ENCODE measurements at regions not wholly inside any gene's neighbourhood (a gene's known extent, or its start where the extent isn't known, plus 50 kb on each side); places are given as distances from the start of the nearest gene placed in this dataset.
"Not testable (repeated sequence)": the region's sequence is repeated elsewhere in the genome, so short reads cannot be mapped to it uniquely, and the experiment has no call there.

DNA sequence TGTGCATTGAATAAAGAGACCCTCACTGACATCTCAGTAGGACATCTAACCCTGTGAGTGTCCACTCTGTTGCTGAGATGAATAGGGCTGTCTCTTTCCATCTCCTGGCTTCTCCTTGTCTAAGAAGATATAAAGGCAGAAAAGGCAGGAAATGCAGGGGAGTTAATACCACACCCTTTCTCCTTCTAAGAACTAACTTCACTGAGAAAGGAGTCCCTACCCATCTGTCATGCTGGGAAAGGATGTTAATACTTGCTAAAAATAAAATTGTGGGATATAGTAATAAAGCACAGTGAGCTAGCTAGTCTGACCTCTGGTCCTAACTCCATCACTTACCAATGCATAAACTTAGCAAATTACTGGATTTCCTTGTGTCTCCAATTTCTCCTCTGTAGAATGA, 213.9 kb upstream of the FIGN start:
- no peak for DNase-seq
- Mint-ChIP-seq H3K9me3 (peaks cover 5% of the 10 kb centered on the region), H3K27me3 (ENCODE audit: insufficient read depth) (no peaks in the 10 kb centered on the region; the same call in 1 of the 2 replicates), H3K4me3 (no peak overlapping the region), H3K36me3 (ENCODE audit: low read depth) (no peaks in the 10 kb centered on the region), H3K27ac (no peak overlapping the region), H3K4me1 (ENCODE audit: low read depth) (no peaks in the 10 kb centered on the region)
- TF ChIP-seq, protein P1, sequence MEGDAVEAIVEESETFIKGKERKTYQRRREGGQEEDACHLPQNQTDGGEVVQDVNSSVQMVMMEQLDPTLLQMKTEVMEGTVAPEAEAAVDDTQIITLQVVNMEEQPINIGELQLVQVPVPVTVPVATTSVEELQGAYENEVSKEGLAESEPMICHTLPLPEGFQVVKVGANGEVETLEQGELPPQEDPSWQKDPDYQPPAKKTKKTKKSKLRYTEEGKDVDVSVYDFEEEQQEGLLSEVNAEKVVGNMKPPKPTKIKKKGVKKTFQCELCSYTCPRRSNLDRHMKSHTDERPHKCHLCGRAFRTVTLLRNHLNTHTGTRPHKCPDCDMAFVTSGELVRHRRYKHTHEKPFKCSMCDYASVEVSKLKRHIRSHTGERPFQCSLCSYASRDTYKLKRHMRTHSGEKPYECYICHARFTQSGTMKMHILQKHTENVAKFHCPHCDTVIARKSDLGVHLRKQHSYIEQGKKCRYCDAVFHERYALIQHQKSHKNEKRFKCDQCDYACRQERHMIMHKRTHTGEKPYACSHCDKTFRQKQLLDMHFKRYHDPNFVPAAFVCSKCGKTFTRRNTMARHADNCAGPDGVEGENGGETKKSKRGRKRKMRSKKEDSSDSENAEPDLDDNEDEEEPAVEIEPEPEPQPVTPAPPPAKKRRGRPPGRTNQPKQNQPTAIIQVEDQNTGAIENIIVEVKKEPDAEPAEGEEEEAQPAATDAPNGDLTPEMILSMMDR (IDR thresholded peaks at IDR 0.05) = no peak

DNA sequence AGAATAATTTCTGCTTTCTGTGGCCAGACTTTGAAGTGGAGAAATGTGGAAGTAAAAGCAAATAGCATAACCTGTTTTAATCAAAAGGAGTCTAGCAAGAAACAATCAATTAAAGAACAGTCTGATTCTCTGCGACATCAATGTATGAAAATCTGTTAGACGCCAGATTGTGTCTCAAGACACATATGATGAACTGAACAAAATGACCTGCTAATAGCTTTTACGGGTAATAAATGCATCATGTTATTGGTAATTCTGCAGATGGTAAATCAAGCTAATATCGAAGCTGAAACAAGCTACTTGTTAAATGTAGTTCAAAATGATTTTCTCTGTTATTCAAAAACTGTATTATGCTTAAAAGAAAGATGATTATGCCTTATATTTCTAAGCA, 208.5 kb upstream of the FIGN start:
- H3K4me1 Mint-ChIP-seq (ENCODE audit: low read depth) = no peaks in the 10 kb centered on the region
- TF ChIP-seq, protein P1 (IDR thresholded peaks at IDR 0.05) = no peak
- no peak overlapping the region for H3K4me3 Mint-ChIP-seq
- DNase-seq = no peak
- H3K27me3 Mint-ChIP-seq (ENCODE audit: insufficient read depth) = peaks cover 1% of the 10 kb centered on the region
- H3K36me3 Mint-ChIP-seq (ENCODE audit: low read depth) = no peaks in the 10 kb centered on the region
- H3K27ac Mint-ChIP-seq = no peak overlapping the region
- peaks cover 5% of the 10 kb centered on the region for H3K9me3 Mint-ChIP-seq

DNA sequence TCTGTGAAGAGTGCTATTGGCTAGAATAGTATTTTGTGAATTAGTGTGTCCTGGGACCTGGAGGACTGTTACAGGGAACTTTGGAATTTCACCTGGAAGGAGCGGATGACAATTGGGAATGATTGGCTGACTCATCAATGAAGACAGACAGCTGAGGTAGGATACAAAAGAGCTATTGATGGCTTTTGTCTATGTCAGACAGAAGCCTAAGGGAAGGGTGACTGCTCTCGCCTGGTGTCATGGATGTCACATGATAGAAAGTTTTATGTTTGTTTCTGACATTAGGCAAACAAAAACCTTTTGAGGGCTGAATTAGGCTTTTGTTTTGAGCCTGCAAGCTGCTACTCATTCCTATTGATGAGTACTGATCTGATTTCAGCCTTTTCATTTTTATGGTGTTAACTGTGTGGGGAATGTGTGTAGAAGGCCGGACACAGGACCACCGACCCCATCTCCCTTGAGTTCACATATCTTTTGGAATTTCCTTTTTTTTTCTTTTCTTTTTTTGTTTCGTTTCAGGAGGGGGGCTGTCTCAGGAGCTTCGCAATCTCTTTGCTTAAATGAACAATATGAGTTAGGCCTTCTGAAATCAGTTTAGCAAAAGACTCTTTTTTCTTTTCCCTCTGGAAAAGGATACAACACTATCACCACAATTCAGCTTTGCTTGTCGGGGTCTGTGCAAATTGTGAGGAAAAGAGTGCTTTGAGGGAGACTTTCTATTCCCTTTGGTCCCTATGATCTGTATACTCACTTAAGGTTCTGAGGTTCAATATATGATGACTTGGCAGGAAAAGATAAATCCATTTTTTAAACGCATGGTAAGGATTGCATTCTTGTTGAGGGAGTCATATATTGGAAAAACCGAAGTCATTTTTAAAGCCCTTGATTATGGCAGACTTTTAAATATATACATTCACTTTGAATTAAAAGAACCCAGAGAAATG, 207.9 kb upstream of the FIGN start:
- Mint-ChIP-seq H3K4me1 (ENCODE audit: low read depth) (no peaks in the 10 kb centered on the region), H3K27ac (no peak overlapping the region), H3K9me3 (peaks cover 5% of the 10 kb centered on the region), H3K36me3 (ENCODE audit: low read depth) (no peaks in the 10 kb centered on the region), H3K4me3 (no peak overlapping the region), H3K27me3 (ENCODE audit: insufficient read depth) (peaks cover 1% of the 10 kb centered on the region)
- TF ChIP-seq, protein P1 (IDR thresholded peaks at IDR 0.05) = no peak
- no peak for DNase-seq

DNA sequence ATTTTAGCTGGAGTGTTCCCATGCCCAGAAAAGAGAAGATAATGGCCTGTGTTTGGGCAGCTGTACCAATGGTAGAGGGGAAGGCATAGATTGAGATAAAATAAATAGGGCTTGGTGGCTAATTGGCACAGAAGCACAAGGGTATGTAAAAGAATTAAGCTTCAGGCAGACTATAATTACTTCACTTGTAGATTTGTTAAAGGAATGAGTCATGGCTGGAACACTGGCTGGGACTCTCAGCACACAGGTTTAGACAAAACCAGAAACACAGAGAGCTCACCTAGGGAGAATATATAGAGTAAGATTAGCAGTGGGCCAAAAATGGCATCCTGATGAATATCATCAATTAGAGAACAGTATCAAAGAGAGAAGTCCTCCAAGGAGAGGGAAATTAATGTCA, 198.3 kb upstream of the FIGN start:
- Mint-ChIP-seq H3K4me1 (ENCODE audit: low read depth) (no peaks in the 10 kb centered on the region), H3K4me3 (no peak overlapping the region), H3K36me3 (ENCODE audit: low read depth) (no peaks in the 10 kb centered on the region; the same call in 1 of the 2 replicates), H3K27ac (no peak overlapping the region), H3K9me3 (peaks cover 20% of the 10 kb centered on the region), H3K27me3 (ENCODE audit: insufficient read depth) (no peaks in the 10 kb centered on the region; the same call in 1 of the 2 replicates)
- TF ChIP-seq, protein P1 (IDR thresholded peaks at IDR 0.05) = no peak
- no peak for DNase-seq

DNA sequence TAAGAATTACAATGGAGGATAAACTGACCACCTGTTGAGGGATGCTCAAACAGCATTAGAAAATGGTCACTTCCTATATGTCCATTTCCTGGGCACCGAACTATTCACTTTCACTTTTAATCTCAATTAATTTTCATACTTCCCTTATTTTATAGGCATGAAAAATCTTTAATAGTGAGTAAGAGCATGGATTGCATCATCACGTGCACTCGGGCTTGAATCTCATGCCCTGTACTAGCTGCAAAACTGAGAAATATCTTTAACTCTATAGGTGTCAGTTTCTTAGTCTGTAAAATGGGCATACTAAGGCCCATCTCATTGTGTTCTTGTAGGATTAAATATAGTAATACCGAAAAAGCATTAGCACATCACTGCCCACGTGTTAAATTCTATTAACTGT, 183.9 kb upstream of the FIGN start:
- Mint-ChIP-seq H3K9me3 (peaks cover 7% of the 10 kb centered on the region), H3K27ac (no peak overlapping the region), H3K4me3 (no peak overlapping the region), H3K36me3 (ENCODE audit: low read depth) (no peaks in the 10 kb centered on the region), H3K27me3 (ENCODE audit: insufficient read depth) (no peaks in the 10 kb centered on the region), H3K4me1 (ENCODE audit: low read depth) (no peaks in the 10 kb centered on the region)
- DNase-seq = no peak
- TF ChIP-seq, protein P1 (IDR thresholded peaks at IDR 0.05) = no peak

DNA sequence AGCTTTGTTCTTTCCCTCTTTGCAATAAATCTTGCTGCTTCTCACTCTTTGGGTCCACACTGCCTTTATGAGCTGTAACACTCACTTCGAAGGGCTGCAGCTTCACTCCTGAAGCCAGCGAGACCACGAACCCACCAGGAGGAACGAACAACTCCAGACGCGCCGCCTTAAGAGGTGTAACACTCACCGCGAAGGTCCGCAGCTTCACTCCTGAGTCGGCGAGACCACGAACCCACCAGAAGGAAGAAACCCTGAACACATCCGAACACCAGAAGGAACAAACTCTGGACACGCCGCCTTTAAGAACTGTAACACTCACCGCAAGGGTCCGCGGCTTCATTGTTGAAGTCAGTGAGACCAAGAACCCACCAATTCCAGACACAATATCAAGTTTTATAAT, 178.7 kb upstream of the FIGN start:
- not testable (repeated sequence) for DNase-seq; H3K4me1 Mint-ChIP-seq (ENCODE audit: low read depth); H3K27me3 Mint-ChIP-seq (ENCODE audit: insufficient read depth); H3K4me3 Mint-ChIP-seq; H3K27ac Mint-ChIP-seq; H3K36me3 Mint-ChIP-seq (ENCODE audit: low read depth)
- peaks cover 27% of the 10 kb centered on the region for H3K9me3 Mint-ChIP-seq

DNA sequence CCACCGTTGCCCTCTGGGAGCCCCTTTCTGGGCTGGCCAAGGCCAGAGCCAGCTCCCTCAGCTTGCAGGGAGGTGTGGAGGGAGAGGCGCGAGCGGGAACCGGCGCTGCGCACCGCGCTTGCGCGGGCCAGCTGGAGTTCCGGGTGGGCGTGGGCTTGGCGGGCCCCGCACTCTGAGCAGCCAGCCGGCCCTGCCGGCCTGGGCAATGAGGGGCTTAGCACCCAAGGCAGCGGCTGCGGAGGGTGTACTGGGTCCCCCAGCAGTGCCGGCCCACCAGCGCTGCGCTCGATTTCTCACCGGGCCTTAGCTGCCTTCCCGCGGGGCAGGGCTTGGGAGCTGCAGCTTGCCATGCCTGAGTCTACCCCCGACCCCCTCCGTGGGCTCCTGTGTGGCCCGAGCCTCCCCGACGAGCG, 177.7 kb upstream of the FIGN start:
- not testable (repeated sequence) for H3K4me3 Mint-ChIP-seq; DNase-seq; H3K27ac Mint-ChIP-seq; H3K27me3 Mint-ChIP-seq (ENCODE audit: insufficient read depth); H3K36me3 Mint-ChIP-seq (ENCODE audit: low read depth); H3K4me1 Mint-ChIP-seq (ENCODE audit: low read depth)
- H3K9me3 Mint-ChIP-seq = peaks cover 27% of the 10 kb centered on the region
